Right lobe of liver (tissue), 6 donors: ENCODE measurements at regions not wholly inside any gene's neighbourhood (a gene's known extent, or its start where the extent isn't known, plus 50 kb on each side); places are given as distances from the start of the nearest gene placed in this dataset.
"Not testable (repeated sequence)": the region's sequence is repeated elsewhere in the genome, so short reads cannot be mapped to it uniquely, and the experiment has no call there.

Experiments used
- ATAC-seq, 4 donors: fragments of 200-7000 bp; cut with Tn5 transposase; one replicate each; pipeline ENCODE4 v1.9.1; 2020; ENCODE audit warnings: mild to moderate bottlenecking in 4 of 4, moderate library complexity in 4 of 4
- DNase-seq, 3 donors: peaks; one replicate each; pipeline ENCODE4 v3.0.0-alpha.2; 2020
- H3K27ac ChIP-seq, 3 donors: fragments of 200-600 bp; one replicate each; pipeline ENCODE4 v1.8.0; 2022
- H3K27me3 ChIP-seq, 2 donors: fragments of 200-600 bp; one replicate each; pipeline ENCODE4 v1.8.0; 2022
- H3K36me3 ChIP-seq, 4 donors: fragments of 200-600 bp; sonication (generic) in 1 of 4; one replicate each; pipeline versions ENCODE4 v1.5.1 to v1.8.0; 2017 to 2022; ENCODE audit warnings: control low read depth in 1 of 4
- H3K4me1 ChIP-seq, 4 donors: fragments of 200-600 bp; sonication (generic) in 1 of 4; one replicate each; pipeline versions ENCODE4 v1.5.1 to v1.8.0; 2017 to 2022; ENCODE audit warnings: control low read depth in 1 of 4
- H3K4me3 ChIP-seq, 3 donors: fragments of 200-600 bp; one replicate each; pipeline ENCODE4 v1.8.0; 2022
- H3K9me3 ChIP-seq, 4 donors: fragments of 200-600 bp; sonication (generic) in 1 of 4; one replicate each; pipeline versions ENCODE4 v1.5.1 to v1.8.0; 2017 to 2022; ENCODE audit warnings: control low read depth in 1 of 4
- CTCF ChIP-seq, 4 donors: fragments of 200-600 bp in 3 of 4; fragments of 450-650 bp in 1 of 4; IDR thresholded peaks; one replicate each; pipeline versions ENCODE4 v1.5.1 to v1.8.0; 2016 to 2022; ENCODE audit warnings: antibody characterized with exemption in 4 of 4, mild to moderate bottlenecking in 2 of 4
- POLR2A ChIP-seq: fragments of 450-650 bp; IDR thresholded peaks from one replicate; pipeline ENCODE4 v1.6.1; 2017; ENCODE audit warnings: antibody characterized with exemption, mild to moderate bottlenecking
- WGBS: methylation state at CpG from one replicate; pipeline ENCODE4 v1.1.6; 2018; ENCODE audit warnings: low coverage, low lambda C conversion rate; ENCODE audit not compliant: insufficient coverage; ENCODE audit errors: missing lambda C conversion rate; 5-methylcytosine and 5-hydroxymethylcytosine counted together
- intact Hi-C, 2 donors: fragments of 100-400 bp; cut with DNase I; formaldehyde crosslinking; loops; one replicate each; pipeline versions ENCODE4 v1.11.2 to v1.14.1; 2022
- donor health status: DM: no; HTN: yes; CAD: no.
- donor health status: DM: no; HTN: no; CAD: no.
- donor health status: DM: no; HTN: no; CAD: no.
- donor health status: DM: no; HTN: yes; CAD: no.
- donor health status: DM: no; HTN: yes; CAD: no.

- Histone ChIP-seq H3K4me1 (no peaks in the 10 kb centered on the region), H3K9me3 (no peaks in the 10 kb centered on the region), H3K27me3 (no peaks in the 10 kb centered on the region), H3K4me3 (no peak overlapping the region), H3K27ac (no peak overlapping the region), H3K36me3 (no peaks in the 10 kb centered on the region)
- TF ChIP-seq POLR2A (no peak), CTCF (IDR thresholded peaks at IDR 0.05) (no peak)
- DNase-seq (no peak), ATAC-seq (no peak)
- WGBS = 68% methylated on average over 5 of the region's 5 CpGs
- intact Hi-C loops = no loop called here
These were observed 1400.1 kb downstream of the CDH8 start for GRCh38 chr16:60636117-60636516.

- H3K27me3 ChIP-seq = no peaks in the 10 kb centered on the region
- TF ChIP-seq CTCF (IDR thresholded peaks at IDR 0.05) (no peak), POLR2A (no peak)
- no peak overlapping the region for H3K27ac ChIP-seq
- intact Hi-C loops = no loop called here
- 33% methylated on average over 1 of the region's 1 CpG for WGBS
- ATAC-seq = no peak
- no peak for DNase-seq
- H3K36me3 ChIP-seq = no peaks in the 10 kb centered on the region
- H3K4me1 ChIP-seq = no peaks in the 10 kb centered on the region
- no peak overlapping the region for H3K4me3 ChIP-seq
- no peaks in the 10 kb centered on the region for H3K9me3 ChIP-seq
These were observed 1400.7 kb downstream of the CDH8 start for GRCh38 chr16:60635548-60635947.

GRCh38 chr16:60611844-60612243, 1424.4 kb downstream of the CDH8 start:
- no peak for TF ChIP-seq CTCF (IDR thresholded peaks at IDR 0.05)
- TF ChIP-seq POLR2A = no peak
- ATAC-seq = no peak
- intact Hi-C loops = no loop called here

GRCh38 chr16:60608971-60609370, 1427.3 kb downstream of the CDH8 start:
- no peak overlapping the region for H3K4me3 ChIP-seq
- H3K9me3 ChIP-seq = no peaks in the 10 kb centered on the region
- TF ChIP-seq POLR2A (no peak), CTCF (IDR thresholded peaks at IDR 0.05) (no peak)
- intact Hi-C loops = no loop called here
- no peak overlapping the region for H3K27ac ChIP-seq
- 51% methylated on average over 2 of the region's 2 CpGs for WGBS
- no peaks in the 10 kb centered on the region for H3K27me3 ChIP-seq
- DNase-seq = no peak
- no peaks in the 10 kb centered on the region for H3K36me3 ChIP-seq
- ATAC-seq = no peak
- no peaks in the 10 kb centered on the region for H3K4me1 ChIP-seq

More at GRCh38 chr16:60611844-60612243, 1424.4 kb downstream of the CDH8 start:
- Histone ChIP-seq H3K4me1 (no peaks in the 10 kb centered on the region), H3K27me3 (no peaks in the 10 kb centered on the region), H3K9me3 (no peaks in the 10 kb centered on the region), H3K36me3 (no peaks in the 10 kb centered on the region), H3K27ac (no peak overlapping the region), H3K4me3 (no peak overlapping the region)
- DNase-seq = no peak

- 57% methylated on average over 1 of the region's 3 CpGs for WGBS
- ATAC-seq, H3K9me3 ChIP-seq, H3K4me1 ChIP-seq, intact Hi-C loops, H3K27ac ChIP-seq, H3K27me3 ChIP-seq, DNase-seq, H3K36me3 ChIP-seq, H3K4me3 ChIP-seq: not testable (repeated sequence)
These were observed 1430.6 kb downstream of the CDH8 start for GRCh38 chr16:60605652-60606051.
